ENCODE measurements at regions not wholly inside any gene's neighbourhood (a gene's known extent, or its start where the extent isn't known, plus 50 kb on each side); places are given as distances from the start of the nearest gene placed in this dataset.
"Not testable (repeated sequence)": the region's sequence is repeated elsewhere in the genome, so short reads cannot be mapped to it uniquely, and the experiment has no call there.

DNA sequence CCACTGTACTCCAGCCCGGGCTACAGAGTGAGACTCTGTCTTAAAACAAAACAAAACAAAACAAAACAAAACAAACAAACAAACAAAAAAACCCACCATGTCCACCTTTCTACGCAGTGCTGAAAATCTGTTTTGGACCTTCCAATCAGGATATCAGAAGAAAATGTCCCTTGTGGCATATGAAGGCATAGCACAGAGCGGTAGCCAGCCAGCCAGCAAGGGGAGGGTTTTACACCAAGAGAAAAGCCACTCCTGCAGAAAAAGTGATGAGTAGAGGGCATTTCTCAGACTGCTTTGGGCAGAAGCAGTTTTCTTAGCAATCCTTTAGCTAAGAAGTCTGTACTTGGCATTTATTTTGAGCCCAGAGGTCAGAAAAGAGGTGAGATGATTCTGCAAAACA, 612.2 kb downstream of the TYW1 start:
- no peak for DNase-seq (ENCODE audit: extremely low read depth, low read depth)

GRCh38 chr7:67610897-67611296, 614.3 kb downstream of the TYW1 start:
- no peak for DNase-seq (ENCODE audit: extremely low read depth, low read depth)

DNA sequence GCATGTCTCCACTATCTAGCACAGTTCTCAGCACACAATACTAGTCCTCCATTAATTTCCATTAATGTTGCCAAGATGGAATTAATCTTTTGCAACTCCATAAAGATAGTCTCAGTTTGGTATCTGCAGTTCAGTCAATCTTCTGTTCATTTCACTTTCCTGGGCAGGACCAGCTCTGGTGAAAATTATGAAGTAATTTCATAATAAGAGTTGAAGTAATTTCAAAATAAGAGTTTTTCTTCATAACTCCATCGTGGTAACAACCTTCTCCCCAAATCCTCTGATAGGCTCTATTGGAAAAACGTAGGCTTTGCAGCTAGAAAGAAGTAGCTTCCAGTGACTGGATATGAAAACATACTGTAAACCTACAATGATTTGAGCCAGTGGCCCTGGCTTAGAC, 618.2 kb downstream of the TYW1 start:
- no peak for DNase-seq (ENCODE audit: extremely low read depth, low read depth)

GRCh38 chr7:67616517-67616916, 619.9 kb downstream of the TYW1 start:
- DNase-seq (ENCODE audit: extremely low read depth, low read depth) = no peak

GRCh38 chr7:67618556-67619162, 622.0 kb downstream of the TYW1 start:
- no peak for DNase-seq (ENCODE audit: extremely low read depth, low read depth)

DNA sequence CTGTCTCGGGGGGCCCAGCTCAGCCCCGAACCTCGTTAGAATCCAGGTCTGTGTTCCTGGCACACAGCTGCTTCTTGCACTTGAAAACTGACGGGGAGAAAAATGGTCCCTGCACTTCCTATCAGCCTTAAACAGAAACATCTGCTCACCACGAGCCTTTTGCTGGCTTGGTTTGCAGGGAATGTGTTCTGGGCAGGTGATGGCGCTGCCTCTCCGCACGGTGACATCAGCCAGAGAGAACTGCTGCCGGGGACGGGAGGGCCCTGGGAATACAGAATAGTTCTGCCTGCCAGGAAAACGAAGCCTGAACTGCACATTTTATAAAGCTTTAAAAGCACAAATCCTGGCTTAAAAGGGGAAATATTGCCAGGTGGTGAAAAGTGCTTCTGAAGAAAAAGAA, 622.5 kb downstream of the TYW1 start:
- DNase-seq (ENCODE audit: extremely low read depth, low read depth) = no peak

- no peak for DNase-seq (ENCODE audit: extremely low read depth, low read depth)
Measured at GRCh38 chr7:67620216-67620933, 623.7 kb downstream of the TYW1 start.

- DNase-seq (ENCODE audit: extremely low read depth, low read depth) = no peak
Measured at GRCh38 chr7:67621704-67622103, 625.1 kb downstream of the TYW1 start.

DNA sequence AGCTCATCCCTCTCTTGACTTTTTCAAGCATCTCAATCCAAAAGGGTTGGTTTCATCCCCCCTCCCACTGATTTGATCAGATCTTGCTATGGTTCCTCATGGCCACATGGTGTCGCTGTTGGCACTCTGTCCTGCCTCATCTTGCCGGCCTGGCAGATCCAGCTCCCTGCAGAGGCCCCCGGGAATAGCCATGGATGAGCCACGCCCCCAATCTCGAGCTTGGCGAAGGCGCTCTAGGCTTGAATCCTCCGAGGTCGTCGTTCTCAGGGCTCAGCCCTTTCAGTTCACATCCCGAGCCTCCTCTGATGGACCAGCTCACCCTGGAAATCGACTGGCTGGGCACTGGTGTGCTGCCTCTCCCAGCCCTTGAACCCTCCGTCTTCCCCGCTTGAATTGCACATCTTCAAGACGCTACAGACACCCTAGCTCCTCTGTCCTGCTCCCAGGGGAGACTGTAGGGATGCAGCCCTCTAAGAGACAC, 628.7 kb downstream of the TYW1 start:
- peak; percentile 74 for DNase-seq (ENCODE audit: extremely low read depth, low read depth)

DNA sequence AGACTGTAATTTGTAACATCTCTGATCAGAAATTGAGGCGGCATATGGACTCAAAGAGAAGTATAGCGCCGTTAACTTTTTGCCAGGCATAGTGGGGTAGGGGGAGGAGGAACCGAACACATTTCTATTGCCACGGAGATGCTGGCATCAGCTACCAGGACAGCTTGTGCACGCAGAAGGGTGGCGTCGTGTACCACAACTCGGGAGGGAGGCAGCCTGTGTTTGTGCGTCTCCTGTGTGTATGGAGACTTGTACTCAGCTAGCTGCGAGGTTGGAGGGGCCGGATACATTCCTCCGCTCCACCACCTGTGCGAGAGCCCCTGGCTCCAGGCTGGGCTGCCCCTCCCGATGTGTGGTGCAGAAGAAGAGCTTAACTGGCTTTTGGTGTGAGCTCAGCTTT, 634.8 kb downstream of the TYW1 start:
- DNase-seq (ENCODE audit: extremely low read depth, low read depth) = no peak

DNA sequence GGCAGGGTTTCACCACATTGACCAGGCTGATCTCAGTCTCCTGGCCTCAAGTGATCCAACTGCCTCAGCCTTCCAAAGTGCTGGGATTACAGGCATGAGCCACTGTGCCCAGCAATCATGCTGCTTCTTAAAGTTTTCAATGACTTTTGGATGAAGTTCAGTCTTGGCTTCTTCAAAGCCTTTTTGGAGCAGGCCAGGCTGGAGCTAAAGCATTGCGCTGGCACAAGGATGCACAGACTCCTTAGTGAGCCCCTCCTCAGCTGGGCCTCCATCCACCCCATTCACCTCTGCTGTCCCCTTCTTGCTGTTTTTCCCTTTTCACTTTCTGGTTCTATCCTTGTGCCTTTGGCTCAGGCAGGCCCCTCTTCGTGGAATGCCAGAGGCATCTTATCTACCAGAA, 638.6 kb downstream of the TYW1 start:
- DNase-seq (ENCODE audit: extremely low read depth, low read depth) = no peak

GRCh38 chr7:67636348-67637022, 639.9 kb downstream of the TYW1 start:
- DNase-seq (ENCODE audit: extremely low read depth, low read depth) = no peak

GRCh38 chr7:67637023-67637358, 640.4 kb downstream of the TYW1 start:
- DNase-seq (ENCODE audit: extremely low read depth, low read depth) = no peak

GRCh38 chr7:67642542-67642941, 645.9 kb downstream of the TYW1 start:
- DNase-seq (ENCODE audit: extremely low read depth, low read depth) = not testable (repeated sequence)

- no peak for DNase-seq (ENCODE audit: extremely low read depth, low read depth)
Measured at GRCh38 chr7:67644151-67644550, 647.5 kb downstream of the TYW1 start.

DNA sequence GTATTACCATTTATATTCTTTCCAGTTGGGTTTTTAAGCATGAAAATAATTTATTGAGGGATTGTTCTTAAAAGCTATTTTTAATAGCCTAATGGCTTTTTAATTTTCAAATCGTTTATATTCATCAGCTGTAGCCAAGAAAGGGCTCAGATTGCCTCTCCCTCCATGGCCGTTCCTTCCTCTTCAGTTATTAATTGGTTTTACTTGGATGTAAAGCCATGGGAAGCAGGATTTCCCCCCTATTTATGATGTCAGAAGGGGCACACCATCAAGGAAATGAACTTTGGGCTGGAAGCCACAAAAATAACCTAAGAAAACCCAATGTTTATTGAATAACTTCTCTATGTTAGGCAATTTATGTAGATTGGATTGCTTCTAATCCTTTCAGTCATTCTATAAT, 656.3 kb downstream of the TYW1 start:
- no peak for DNase-seq (ENCODE audit: extremely low read depth, low read depth)

DNA sequence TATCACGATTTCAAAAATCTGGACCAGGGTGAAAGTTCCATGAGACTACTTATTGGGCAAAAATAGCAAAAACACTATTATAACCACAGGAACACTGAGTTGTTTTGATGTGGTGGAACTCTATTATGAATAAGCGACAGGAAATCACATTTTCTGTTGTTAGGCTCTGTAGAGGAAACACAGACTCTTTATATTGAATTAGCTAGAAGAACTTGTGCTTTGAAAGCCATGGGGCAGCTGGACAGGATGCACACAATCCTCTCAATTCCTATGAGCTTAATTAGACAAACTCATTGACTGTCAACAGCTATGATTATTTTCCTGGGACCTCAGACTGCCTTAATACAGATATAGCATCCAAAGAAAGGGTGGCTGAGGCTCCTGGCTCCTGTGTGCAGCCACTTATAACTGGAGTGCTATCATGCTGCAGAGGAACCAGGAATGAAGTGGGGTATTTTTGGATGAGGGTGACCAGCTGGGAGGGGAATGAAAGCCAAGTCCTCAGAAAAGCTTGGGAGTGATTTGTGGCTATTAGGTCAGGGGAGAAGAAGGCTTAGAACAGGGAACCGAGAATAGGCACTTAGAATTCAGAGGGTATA, 657.3 kb downstream of the TYW1 start:
- DNase-seq (ENCODE audit: extremely low read depth, low read depth) = no peak

- DNase-seq (ENCODE audit: extremely low read depth, low read depth) = no peak
Measured at GRCh38 chr7:67654642-67655041, 658.0 kb downstream of the TYW1 start.

DNA sequence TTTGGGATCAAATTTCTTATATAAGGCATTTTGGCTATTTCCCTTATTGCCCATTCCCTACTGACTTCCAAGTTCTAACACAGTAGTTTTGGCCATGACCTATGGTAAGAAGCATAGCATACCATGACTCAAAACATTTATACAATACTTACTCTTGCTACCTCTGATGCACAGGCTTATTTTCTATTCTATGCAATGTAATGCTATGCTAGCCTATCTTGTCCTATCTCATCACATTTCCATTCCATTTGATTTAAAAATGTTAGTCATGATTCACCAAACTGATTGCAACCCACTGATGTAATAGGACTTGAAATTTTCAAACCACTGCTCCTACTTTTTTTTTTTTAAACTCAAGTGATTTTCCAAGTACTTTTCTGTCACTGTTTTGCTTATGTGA, 658.5 kb downstream of the TYW1 start:
- no peak for DNase-seq (ENCODE audit: extremely low read depth, low read depth)

DNA sequence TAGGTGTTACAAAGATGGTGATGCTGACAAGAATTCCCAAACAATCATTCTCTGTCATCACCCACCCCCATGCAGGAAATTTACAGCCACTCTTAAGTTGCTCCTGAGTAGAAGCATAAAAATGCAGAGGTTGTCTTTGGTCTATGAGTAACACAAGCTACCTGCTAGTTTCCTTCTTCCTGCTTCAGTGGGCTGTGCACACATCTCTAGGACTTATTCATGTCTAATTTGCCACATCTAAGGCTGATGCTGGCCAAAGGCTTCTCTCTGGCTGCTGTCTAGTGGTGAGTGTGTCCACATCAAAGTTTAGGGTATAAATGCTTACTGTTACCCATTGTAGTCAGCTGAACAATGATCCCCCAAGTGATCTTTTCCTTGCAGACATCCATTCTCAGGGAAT, 662.5 kb downstream of the TYW1 start:
- DNase-seq (ENCODE audit: extremely low read depth, low read depth) = no peak

- no peak for DNase-seq (ENCODE audit: extremely low read depth, low read depth)
Measured at GRCh38 chr7:67662804-67663203, 666.2 kb downstream of the TYW1 start.

- DNase-seq (ENCODE audit: extremely low read depth, low read depth) = no peak
Measured at GRCh38 chr7:67663644-67664043, 667.0 kb downstream of the TYW1 start.

All from NCI-H460 (cell line).